ENCODE measurements at regions not wholly inside any gene's neighbourhood (a gene's known extent, or its start where the extent isn't known, plus 50 kb on each side); places are given as distances from the start of the nearest gene placed in this dataset.

DNA sequence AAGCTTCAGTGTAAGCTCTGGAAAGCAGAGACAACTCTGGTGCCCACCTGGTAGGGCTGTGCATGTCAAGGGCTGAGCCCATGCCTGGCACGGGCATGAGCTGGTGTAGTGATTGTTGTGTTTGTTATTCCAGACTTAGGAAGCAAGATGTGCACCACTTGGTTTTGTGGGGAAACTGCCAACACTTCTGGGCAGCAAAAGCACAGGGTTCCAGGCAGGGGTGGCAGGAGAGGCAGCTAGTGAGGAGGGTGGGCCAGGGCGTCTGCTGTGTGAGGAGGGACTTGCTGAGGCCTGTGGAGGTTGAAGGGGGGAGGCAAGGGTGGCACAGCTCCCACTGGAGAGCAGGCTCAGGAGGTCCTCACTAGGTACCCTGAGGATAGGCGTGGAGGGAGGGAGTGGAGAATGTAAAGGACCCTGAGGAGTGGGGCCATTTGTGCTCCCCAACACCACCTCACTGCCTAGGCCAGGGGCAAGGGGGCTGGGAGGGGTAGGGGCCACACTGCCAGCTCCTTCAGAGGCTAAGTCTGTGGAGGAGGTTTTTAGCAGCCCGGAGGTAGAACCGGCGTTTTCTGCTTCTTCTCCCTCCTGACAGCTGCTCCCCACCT lies 104.0 kb upstream of the POU3F3 start:
- Histone ChIP-seq H4K20me1 (ENCODE audit: insufficient read depth) (no peaks in the 10 kb centered on the region), H3K79me2 (ENCODE audit: insufficient read depth, low read depth) (no peaks in the 10 kb centered on the region), H3K27me3 (ENCODE audit: insufficient read depth, low read depth) (no peaks in the 10 kb centered on the region), H3K4me3 (IDR thresholded peaks at IDR 0.05; ENCODE audit: insufficient read depth, low read depth, low read length) (no peak overlapping the region), H3K9ac (no peak overlapping the region), H2AFZ (ENCODE audit: low read depth) (no peak overlapping the region), H3K36me3 (ENCODE audit: insufficient read depth) (no peaks in the 10 kb centered on the region), H3K27ac (no peak overlapping the region), H3K4me2 (no peak overlapping the region), H3K4me1 (ENCODE audit: low read depth, poor library complexity, severe bottlenecking) (no peaks in the 10 kb centered on the region)
- TF ChIP-seq, protein P1, sequence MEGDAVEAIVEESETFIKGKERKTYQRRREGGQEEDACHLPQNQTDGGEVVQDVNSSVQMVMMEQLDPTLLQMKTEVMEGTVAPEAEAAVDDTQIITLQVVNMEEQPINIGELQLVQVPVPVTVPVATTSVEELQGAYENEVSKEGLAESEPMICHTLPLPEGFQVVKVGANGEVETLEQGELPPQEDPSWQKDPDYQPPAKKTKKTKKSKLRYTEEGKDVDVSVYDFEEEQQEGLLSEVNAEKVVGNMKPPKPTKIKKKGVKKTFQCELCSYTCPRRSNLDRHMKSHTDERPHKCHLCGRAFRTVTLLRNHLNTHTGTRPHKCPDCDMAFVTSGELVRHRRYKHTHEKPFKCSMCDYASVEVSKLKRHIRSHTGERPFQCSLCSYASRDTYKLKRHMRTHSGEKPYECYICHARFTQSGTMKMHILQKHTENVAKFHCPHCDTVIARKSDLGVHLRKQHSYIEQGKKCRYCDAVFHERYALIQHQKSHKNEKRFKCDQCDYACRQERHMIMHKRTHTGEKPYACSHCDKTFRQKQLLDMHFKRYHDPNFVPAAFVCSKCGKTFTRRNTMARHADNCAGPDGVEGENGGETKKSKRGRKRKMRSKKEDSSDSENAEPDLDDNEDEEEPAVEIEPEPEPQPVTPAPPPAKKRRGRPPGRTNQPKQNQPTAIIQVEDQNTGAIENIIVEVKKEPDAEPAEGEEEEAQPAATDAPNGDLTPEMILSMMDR (conservative IDR thresholded peaks at IDR 0.05; ENCODE audit: low read depth, low read length): no peak

DNA sequence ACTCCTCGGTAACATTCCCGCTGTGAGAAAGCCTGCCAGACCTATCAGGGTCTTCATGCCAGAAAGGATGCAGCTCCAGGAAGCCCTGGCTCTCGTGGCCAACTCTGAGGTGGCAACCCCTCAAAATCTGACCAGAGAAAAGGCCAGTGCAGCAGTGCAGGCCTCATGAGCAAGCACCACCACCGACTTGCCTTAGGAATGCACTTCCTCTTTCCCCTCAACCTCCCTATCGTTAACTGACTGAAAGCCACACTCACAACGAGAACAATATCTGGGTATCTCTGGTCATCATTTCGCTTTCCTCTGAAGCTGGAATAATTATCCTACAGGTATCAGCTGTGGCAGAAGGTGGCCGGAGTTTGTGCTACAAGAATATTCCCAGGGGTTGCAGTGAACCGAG lies 101.4 kb upstream of the POU3F3 start:
- Histone ChIP-seq H3K27ac (no peak overlapping the region), H3K79me2 (ENCODE audit: insufficient read depth, low read depth) (no peaks in the 10 kb centered on the region), H3K27me3 (ENCODE audit: insufficient read depth, low read depth) (no peaks in the 10 kb centered on the region), H3K4me3 (IDR thresholded peaks at IDR 0.05; ENCODE audit: insufficient read depth, low read depth, low read length) (no peak overlapping the region), H4K20me1 (ENCODE audit: insufficient read depth) (no peaks in the 10 kb centered on the region), H3K4me2 (no peak overlapping the region), H3K9ac (no peak overlapping the region), H3K36me3 (ENCODE audit: insufficient read depth) (no peaks in the 10 kb centered on the region), H3K4me1 (ENCODE audit: low read depth, poor library complexity, severe bottlenecking) (no peaks in the 10 kb centered on the region), H2AFZ (ENCODE audit: low read depth) (no peak overlapping the region)
- TF ChIP-seq, protein P1 (conservative IDR thresholded peaks at IDR 0.05; ENCODE audit: low read depth, low read length): no peak

DNA sequence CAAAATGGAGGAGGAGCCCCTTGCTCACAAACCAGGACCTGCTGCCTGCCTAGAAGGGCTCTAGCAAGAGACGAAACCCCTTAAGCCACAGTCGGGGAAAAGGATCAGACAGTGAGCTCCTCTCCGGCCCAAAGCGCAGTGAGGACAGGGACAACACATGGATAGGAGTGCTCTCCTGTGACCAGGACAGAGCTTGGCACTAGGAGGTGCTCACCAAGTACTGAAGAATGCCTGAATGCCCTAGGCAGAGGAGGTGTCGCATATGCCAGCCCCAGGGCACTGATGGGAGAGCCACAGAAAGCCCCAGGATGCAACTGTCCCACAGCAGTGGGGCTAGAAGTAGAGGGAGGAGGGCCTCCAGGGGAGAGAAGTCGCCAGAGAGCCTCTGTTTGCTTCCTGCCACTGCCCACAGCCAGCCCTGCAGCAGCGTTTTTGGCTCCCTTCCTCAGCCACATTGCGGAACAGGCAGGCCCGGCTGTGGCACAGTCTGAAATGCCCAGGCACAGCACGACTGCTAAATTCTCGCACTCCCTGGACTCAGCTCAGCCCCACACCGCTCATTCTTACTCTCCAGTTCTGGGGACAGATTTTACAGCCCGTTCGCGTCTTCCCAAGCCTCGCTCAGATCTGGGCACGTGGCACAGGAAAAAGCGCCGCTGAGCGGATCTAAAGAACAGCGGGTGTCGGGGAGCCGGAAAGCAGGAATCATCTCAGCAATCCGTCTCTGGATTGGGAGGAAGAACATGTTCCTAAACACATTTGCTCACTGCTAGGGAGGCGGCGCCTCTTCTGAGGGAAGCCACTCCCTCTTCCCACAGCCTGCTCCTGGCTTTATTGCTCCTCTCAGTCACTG lies 98.7 kb upstream of the POU3F3 start:
- H3K4me3 ChIP-seq (IDR thresholded peaks at IDR 0.05; ENCODE audit: insufficient read depth, low read depth, low read length): no peak overlapping the region
- no peak overlapping the region for H3K27ac ChIP-seq
- H2AFZ ChIP-seq (ENCODE audit: low read depth): no peak overlapping the region
- H4K20me1 ChIP-seq (ENCODE audit: insufficient read depth): no peaks in the 10 kb centered on the region
- no peaks in the 10 kb centered on the region for H3K4me1 ChIP-seq (ENCODE audit: low read depth, poor library complexity, severe bottlenecking)
- H3K9ac ChIP-seq: no peak overlapping the region
- TF ChIP-seq, protein P1 (conservative IDR thresholded peaks at IDR 0.05; ENCODE audit: low read depth, low read length): no peak
- H3K79me2 ChIP-seq (ENCODE audit: insufficient read depth, low read depth): no peaks in the 10 kb centered on the region
- H3K4me2 ChIP-seq: no peak overlapping the region
- H3K27me3 ChIP-seq (ENCODE audit: insufficient read depth, low read depth): no peaks in the 10 kb centered on the region
- H3K36me3 ChIP-seq (ENCODE audit: insufficient read depth): no peaks in the 10 kb centered on the region

DNA sequence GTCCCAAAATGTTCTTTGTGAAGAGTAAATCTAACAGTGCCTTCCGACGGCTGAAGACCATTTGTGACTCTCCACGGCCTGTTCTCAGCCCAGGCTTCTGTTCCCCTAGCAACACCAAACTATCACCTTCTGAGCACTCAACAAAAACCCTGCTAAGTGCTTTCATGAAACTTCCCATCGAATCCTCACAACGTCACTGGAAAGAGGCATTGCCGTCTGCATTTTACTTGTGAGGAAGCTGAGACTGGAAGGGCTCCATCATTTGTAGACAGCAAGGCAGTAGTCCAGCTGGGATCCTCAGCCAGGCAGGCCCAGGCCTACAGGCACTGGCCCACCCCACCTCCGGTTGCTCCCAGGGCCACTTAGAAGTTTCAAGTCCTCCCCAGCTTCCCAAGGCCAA lies 97.8 kb upstream of the POU3F3 start:
- Histone ChIP-seq H4K20me1 (ENCODE audit: insufficient read depth) (no peaks in the 10 kb centered on the region), H3K79me2 (ENCODE audit: insufficient read depth, low read depth) (no peaks in the 10 kb centered on the region), H2AFZ (ENCODE audit: low read depth) (no peak overlapping the region), H3K27ac (no peak overlapping the region), H3K4me3 (IDR thresholded peaks at IDR 0.05; ENCODE audit: insufficient read depth, low read depth, low read length) (no peak overlapping the region), H3K36me3 (ENCODE audit: insufficient read depth) (no peaks in the 10 kb centered on the region), H3K4me1 (ENCODE audit: low read depth, poor library complexity, severe bottlenecking) (no peaks in the 10 kb centered on the region), H3K27me3 (ENCODE audit: insufficient read depth, low read depth) (no peaks in the 10 kb centered on the region), H3K9ac (no peak overlapping the region), H3K4me2 (no peak overlapping the region)
- TF ChIP-seq, protein P1 (conservative IDR thresholded peaks at IDR 0.05; ENCODE audit: low read depth, low read length): no peak
